Body of pancreas (tissue), 4 donors: ENCODE measurements at regions not wholly inside any gene's neighbourhood (a gene's known extent, or its start where the extent isn't known, plus 50 kb on each side); places are given as distances from the start of the nearest gene placed in this dataset.

Experiments
- ATAC-seq: fragments of 150-250 bp; one replicate; pipeline ENCODE4 v1.9.1; 2016
- DNase-seq, 4 donors: peaks; one replicate each; pipeline ENCODE4 v3.0.0-alpha.2; 2019
- H3K27ac ChIP-seq, 4 donors: fragments of 200-600 bp; sonication (generic); 1 replicate in 3 of 4; 2 replicates in 1 of 4; pipeline versions ENCODE4 v1.5.1 to v1.6.1; 2016 to 2019; ENCODE audit warnings: mild to moderate bottlenecking in 1 of 4, mixed read lengths in 1 of 4, moderate library complexity in 1 of 4
- H3K27me3 ChIP-seq, 2 donors: fragments of 200-600 bp; sonication (generic); one replicate each; pipeline ENCODE4 v1.6.0; 2016; ENCODE audit warnings: mild to moderate bottlenecking in 1 of 2
- H3K36me3 ChIP-seq, 2 donors: fragments of 200-600 bp; sonication (generic); replicated peaks in 1 of 2; 2 replicates each; pipeline ENCODE4 v1.5.1; 2016; ENCODE audit warnings: low read depth in 2 of 2; ENCODE audit not compliant: insufficient read depth in 1 of 2
- H3K4me1 ChIP-seq: fragments of 200-600 bp; sonication (generic); one replicate; pipeline ENCODE4 v1.6.0; 2016
- H3K4me3 ChIP-seq, 2 donors: fragments of 200-600 bp; sonication (generic); 1 replicate in 1 of 2; 2 replicates in 1 of 2; pipeline ENCODE4 v1.5.1; 2016 to 2019
- H3K9me3 ChIP-seq, 3 donors: fragments of 200-600 bp; sonication (generic); 1 replicate in 2 of 3; 2 replicates in 1 of 3; pipeline ENCODE4 v1.5.1; 2016
- POLR2A ChIP-seq, 3 donors: fragments of 450-650 bp; IDR thresholded peaks; one replicate each; pipeline ENCODE4 v1.6.1; 2016; ENCODE audit warnings: antibody characterized with exemption in 3 of 3, mild to moderate bottlenecking in 2 of 3
- WGBS, 2 donors: methylation state at CpG; one replicate each; pipeline ENCODE4 v1.1.5; 2017; 5-methylcytosine and 5-hydroxymethylcytosine counted together
- intact Hi-C: fragments of 100-400 bp; cut with DNase I; formaldehyde crosslinking; loops from one replicate; pipeline ENCODE4 v1.15.1; 2023
- TF ChIP-seq, protein P1 (sequence below), 7 experiments: fragments of 450-650 bp in 4 of 7; fragments of 200-600 bp in 3 of 7; sonication (generic) in 3 of 7; IDR thresholded peaks; one replicate each; pipeline ENCODE4 v1.5.1; 2016 to 2019; ENCODE audit warnings: antibody characterized with exemption in 7 of 7

GRCh38 chr17:33475594-33475993 lies 182.5 kb upstream of the ASIC2 start:
- DNase-seq (no peak), ATAC-seq (no peak)
- Histone ChIP-seq H3K9me3 (no peaks in the 10 kb centered on the region), H3K4me1 (no peaks in the 10 kb centered on the region), H3K27ac (no peak overlapping the region), H3K36me3 (no peaks in the 10 kb centered on the region), H3K27me3 (no peaks in the 10 kb centered on the region), H3K4me3 (no peak overlapping the region)
- no peak for TF ChIP-seq POLR2A (IDR thresholded peaks at IDR 0.05)
- TF ChIP-seq, protein P1, sequence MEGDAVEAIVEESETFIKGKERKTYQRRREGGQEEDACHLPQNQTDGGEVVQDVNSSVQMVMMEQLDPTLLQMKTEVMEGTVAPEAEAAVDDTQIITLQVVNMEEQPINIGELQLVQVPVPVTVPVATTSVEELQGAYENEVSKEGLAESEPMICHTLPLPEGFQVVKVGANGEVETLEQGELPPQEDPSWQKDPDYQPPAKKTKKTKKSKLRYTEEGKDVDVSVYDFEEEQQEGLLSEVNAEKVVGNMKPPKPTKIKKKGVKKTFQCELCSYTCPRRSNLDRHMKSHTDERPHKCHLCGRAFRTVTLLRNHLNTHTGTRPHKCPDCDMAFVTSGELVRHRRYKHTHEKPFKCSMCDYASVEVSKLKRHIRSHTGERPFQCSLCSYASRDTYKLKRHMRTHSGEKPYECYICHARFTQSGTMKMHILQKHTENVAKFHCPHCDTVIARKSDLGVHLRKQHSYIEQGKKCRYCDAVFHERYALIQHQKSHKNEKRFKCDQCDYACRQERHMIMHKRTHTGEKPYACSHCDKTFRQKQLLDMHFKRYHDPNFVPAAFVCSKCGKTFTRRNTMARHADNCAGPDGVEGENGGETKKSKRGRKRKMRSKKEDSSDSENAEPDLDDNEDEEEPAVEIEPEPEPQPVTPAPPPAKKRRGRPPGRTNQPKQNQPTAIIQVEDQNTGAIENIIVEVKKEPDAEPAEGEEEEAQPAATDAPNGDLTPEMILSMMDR (IDR thresholded peaks at IDR 0.05), result no peak
- WGBS, 2 donors, result 27 to 37% methylated on average over 7 of the region's 7 CpGs
- intact Hi-C loops, result loop anchor here (5.0 kb wide), 1 partner anchor 48 kb away; no protein-coding TSS in a partner anchor

- no peak for TF ChIP-seq POLR2A (IDR thresholded peaks at IDR 0.05)
- TF ChIP-seq, protein P1 (IDR thresholded peaks at IDR 0.05), result no peak
- ATAC-seq (no peak), DNase-seq (no peak)
- H3K27me3 ChIP-seq, result no peaks in the 10 kb centered on the region
- H3K4me1 ChIP-seq, result no peaks in the 10 kb centered on the region
- no peak overlapping the region for H3K27ac ChIP-seq
- H3K9me3 ChIP-seq, result no peaks in the 10 kb centered on the region
- 41 to 44% methylated on average over 4 of the region's 4 CpGs for WGBS, 2 donors
- H3K36me3 ChIP-seq, result no peaks in the 10 kb centered on the region
- intact Hi-C loops, result no loop called here
- H3K4me3 ChIP-seq, result no peak overlapping the region
These were observed 188.6 kb upstream of the ASIC2 start for GRCh38 chr17:33481652-33482051.

GRCh38 chr17:33482636-33483035 lies 189.5 kb upstream of the ASIC2 start:
- Histone ChIP-seq H3K27me3 (no peaks in the 10 kb centered on the region), H3K36me3 (no peaks in the 10 kb centered on the region), H3K4me1 (no peaks in the 10 kb centered on the region), H3K4me3 (no peak overlapping the region), H3K9me3 (no peaks in the 10 kb centered on the region), H3K27ac (no peak overlapping the region)
- no peak for DNase-seq
- TF ChIP-seq POLR2A (IDR thresholded peaks at IDR 0.05), result no peak
- TF ChIP-seq, protein P1 (IDR thresholded peaks at IDR 0.05), result no peak
- intact Hi-C loops, result no loop called here
- 78% methylated on average over 4 of the region's 4 CpGs for WGBS, 2 donors
- no peak for ATAC-seq

DNA sequence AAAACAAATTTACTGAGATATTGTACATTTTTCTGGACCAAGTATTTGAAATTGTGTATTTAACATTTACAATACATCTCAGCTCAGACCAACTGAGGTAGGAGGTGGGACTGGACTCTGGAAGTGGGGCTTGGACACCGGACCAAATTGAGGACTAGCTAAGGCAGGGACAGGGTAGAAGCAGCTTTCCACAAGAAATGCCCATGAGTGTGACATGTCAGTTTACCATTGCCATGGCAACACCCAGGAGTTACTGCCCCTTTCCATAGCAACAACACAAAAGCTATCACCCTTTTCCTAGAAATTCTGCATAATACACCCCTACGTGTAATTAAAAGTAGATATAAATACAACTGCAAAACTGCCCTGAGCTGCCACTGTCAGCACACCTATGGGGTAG lies 191.5 kb upstream of the ASIC2 start:
- Histone ChIP-seq H3K36me3 (no peaks in the 10 kb centered on the region), H3K27ac (no peak overlapping the region), H3K4me3 (no peak overlapping the region), H3K27me3 (no peaks in the 10 kb centered on the region), H3K9me3 (no peaks in the 10 kb centered on the region), H3K4me1 (no peaks in the 10 kb centered on the region)
- 71 to 79% methylated on average over 2 of the region's 2 CpGs for WGBS, 2 donors
- TF ChIP-seq POLR2A (IDR thresholded peaks at IDR 0.05), result no peak
- TF ChIP-seq, protein P1 (IDR thresholded peaks at IDR 0.05), result no peak
- intact Hi-C loops, result no loop called here
- DNase-seq (no peak), ATAC-seq (no peak)

DNA sequence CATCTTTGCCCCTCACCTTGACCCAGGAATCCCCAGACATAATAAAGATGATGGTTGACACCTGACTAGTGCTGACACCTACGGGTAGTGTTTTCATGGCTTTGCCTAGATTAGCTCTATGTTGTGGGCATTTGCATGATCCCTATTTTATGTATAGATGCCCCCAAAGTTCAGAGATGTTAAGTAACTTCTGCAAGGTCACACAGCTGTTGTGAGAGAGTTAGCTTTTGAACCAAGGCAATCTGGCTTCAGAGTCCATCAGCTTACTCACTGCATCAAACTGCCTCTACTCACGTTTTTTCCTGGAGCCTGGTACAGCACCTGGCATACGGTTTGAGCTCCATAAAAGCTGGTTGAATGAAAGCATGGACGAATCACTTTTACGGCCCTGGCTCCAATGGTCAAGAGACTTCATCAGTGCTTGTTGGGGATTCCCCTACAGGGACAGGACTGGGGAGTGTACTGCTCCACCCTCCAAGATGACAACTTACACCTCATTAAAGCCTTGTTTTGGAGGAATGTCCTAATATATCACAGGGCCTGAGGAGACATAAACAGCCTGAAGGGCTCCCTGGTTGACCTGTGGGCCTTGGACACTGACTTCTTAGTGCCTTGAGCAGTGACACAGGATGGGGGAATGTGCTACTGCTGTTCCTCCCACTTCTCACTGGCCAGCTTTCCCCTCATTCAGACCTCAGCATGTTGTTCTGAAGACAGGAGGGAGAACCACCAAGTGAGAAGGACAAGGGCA lies 193.2 kb upstream of the ASIC2 start:
- no peaks in the 10 kb centered on the region for H3K4me1 ChIP-seq
- H3K4me3 ChIP-seq, result no peak overlapping the region
- TF ChIP-seq, protein P1 (IDR thresholded peaks at IDR 0.05), result no peak
- no peak for TF ChIP-seq POLR2A (IDR thresholded peaks at IDR 0.05)
- DNase-seq, result no peak
- no peak overlapping the region for H3K27ac ChIP-seq
- no peak for ATAC-seq
- H3K36me3 ChIP-seq, result no peaks in the 10 kb centered on the region
- H3K27me3 ChIP-seq, result no peaks in the 10 kb centered on the region
- no peaks in the 10 kb centered on the region for H3K9me3 ChIP-seq
- intact Hi-C loops, result no loop called here
- WGBS, 2 donors, result 56 to 65% methylated on average over 5 of the region's 5 CpGs
